Left colon (tissue), 2 donors: ENCODE measurements at regions not wholly inside any gene's neighbourhood (a gene's known extent, or its start where the extent isn't known, plus 50 kb on each side); places are given as distances from the start of the nearest gene placed in this dataset.

ENCODE experiments used
- ATAC-seq: fragments of 200-7000 bp; cut with Tn5 transposase; one replicate; pipeline ENCODE4 v1.9.1; 2020; ENCODE audit warnings: mild to moderate bottlenecking, moderate library complexity
- DNase-seq, 2 donors: peaks; one replicate each; pipeline ENCODE4 v3.0.0-alpha.2; 2020
- intact Hi-C, 2 donors: fragments of 100-400 bp; cut with DNase I in 1 of 2; cut with micrococcal nuclease in 1 of 2; formaldehyde crosslinking; loops; one replicate each; pipeline versions ENCODE4 v1.11.2 to v1.14.0; 2022; cut with DNase I, micrococcal nuclease
- donor health status: DM: no; HTN: no; CAD: no.
- donor health status: DM: yes; HTN: yes; CAD: no.

DNA sequence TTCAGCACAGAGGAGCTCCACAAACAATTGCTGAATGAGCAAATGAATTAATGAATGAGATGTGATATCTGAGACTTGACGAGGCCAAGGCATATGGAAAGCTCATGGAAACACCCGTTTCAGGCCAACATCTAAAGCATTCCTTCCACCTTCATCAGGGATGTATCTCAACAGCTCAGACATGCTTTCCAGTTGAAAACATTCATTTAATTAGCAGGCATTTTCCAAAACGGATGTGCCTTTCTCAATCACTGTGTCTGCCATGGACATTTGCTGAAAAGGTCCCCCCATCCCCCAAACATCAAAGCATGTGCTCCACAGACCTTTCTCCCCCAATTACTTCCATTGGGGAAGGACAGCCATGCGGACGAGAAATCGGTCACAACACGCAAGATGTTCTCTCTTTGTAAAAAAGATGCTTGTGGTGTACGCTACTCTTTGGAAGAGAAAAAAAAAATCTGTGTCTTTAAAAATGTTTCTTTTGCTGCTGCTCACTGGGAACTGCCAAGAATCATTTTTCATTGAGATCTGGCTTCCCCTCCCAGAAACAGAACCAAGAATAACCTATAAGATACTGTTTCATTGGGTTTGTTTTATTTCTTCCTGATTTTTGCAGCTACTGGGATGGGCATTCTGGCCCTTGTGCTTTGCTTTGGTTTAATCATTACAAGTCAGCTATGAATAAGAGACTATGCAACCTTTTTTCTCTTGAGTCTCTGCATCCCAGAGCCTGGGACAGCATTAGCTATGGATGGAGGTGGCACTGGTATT, 528.2 kb downstream of the MED13L start:
- DNase-seq (no peak), ATAC-seq (peak; percentile 71)
- intact Hi-C loops: no loop called here

DNA sequence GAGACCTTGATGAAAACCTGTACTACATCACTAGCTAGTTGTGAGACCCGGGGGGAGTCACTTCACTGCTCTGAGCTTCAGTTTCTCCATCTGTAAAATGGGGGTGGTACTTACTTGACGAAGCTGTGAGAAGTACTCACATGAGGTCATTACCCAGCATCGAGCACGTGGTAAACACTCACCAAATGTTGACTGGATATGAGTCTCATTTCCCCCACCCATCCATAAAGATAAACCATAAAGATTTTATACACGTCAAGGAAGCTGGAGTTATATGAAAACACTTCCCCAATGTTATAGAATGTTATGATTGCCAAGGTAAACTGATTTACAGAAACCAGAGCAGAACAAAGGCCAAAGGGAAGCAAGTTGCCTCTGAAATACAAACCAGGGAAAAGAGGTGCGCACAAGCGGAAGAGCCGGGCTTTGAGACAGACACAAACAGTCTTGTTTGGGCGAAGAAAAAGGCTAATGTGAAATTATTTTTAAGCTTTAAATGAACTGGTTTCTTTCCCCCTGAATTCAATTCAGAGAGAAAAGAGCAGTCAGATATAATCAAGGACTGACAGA, 536.8 kb downstream of the MED13L start:
- DNase-seq (peak; percentile 43 to 71), ATAC-seq (peak; percentile 97)
- intact Hi-C loops: no loop called here

DNA sequence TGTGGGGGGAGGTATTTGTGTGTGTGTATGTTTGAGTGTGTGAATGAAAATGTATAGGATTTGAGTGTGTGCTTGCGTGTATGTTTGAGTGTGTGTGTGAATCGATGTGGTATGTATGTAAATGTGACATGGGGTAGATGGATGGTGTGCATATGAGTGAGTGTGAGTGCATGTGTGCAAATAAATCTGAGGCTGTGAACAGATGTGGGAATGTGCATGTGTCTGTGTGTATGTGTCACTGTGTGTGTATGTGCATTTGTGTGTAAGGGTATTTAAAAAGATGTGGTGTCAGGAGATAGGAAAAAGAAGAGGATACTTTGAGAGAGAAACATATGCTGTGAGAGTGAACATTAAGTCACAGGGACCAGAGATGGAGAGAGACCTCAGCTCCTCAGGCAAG, 539.6 kb downstream of the MED13L start:
- intact Hi-C loops: no loop called here
- ATAC-seq: no peak
- no peak for DNase-seq

DNA sequence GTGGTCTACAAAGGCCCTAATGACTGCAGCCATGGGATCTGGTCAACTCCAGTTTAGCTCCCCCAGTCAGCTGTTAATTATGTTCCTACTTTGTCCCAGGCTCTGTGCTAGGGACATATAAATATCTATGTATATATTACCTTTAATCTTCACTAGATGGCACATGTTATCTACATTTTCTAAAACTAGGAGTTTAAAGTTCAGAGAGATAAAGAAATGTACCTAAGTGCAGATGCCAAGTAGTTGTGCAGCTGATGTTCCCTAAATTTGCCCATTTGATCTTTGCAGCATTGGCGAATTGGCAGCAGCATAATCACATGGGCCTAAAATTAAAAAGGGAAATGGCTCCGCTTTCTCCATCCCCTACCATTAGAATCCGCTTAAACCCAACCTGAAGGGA, 541.1 kb downstream of the MED13L start:
- intact Hi-C loops: no loop called here
- peak; percentile 37 for ATAC-seq
- DNase-seq: no peak

DNA sequence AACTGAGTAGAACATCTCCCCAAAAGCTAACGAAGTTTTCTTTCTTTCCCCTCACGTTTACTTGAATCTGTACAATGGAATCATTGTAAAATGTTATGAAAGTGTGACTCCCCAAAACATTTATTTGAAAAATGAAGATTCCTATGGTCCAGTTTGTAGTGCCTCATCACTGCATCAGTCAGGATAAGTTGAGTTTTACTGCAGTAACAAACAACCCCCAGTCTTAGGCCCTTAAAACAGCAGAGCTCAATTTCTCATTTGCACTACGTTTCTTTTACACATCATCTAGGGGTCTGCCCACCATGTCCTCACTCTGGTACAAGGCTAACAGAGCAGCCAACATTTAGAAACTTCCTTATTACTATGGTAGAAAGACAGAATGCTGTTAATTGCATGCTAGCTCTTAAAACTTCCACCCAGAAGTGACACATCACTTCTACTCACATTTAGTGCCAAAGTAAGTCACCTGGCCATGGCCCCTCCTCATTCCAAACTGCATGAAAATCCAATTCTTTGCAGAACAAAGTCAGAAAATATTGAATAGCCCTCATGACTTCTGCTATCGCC, 546.4 kb downstream of the MED13L start:
- DNase-seq: no peak
- intact Hi-C loops: no loop called here
- peak; percentile 55 for ATAC-seq

DNA sequence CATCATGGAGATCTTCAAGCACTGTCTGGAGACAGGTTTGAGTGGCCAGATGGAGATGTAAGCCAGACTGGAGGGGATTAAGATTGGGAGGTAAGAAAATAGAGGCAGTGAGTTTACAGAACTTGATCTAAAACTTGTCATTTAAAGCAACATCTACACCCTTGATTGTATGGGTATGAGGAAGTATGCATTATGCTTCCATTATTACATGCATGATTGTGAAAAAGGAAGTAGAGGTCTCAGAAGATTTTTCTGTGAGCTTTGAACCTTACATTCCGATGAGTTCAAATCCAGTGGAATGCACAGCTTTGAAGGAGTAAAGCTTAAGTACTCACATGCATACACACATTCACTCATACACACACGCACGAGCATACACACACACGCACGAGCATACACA, 550.8 kb downstream of the MED13L start:
- no peak for DNase-seq
- intact Hi-C loops: no loop called here
- peak; percentile 53 for ATAC-seq

DNA sequence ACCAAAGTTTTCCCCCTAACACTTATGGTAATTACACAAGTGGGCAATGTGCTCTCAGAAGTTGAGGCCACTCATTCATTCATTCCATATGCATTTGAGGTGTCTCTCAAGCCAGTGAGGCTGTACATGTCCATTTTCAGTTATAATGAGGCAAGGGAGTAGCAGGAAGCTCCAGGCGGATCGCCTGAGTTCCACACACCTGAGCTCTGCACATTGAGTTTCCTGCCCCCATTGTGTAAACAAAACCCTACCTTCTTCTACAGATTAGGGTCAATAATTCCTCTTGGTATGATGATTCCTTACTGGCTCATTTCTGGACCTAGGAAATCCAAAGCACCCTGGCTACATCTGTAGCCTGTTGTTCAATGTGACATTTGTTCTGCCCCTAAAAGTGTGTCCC, 555.3 kb downstream of the MED13L start:
- DNase-seq: peak; percentile 44 to 53
- peak; percentile 99 for ATAC-seq
- intact Hi-C loops: no loop called here

DNA sequence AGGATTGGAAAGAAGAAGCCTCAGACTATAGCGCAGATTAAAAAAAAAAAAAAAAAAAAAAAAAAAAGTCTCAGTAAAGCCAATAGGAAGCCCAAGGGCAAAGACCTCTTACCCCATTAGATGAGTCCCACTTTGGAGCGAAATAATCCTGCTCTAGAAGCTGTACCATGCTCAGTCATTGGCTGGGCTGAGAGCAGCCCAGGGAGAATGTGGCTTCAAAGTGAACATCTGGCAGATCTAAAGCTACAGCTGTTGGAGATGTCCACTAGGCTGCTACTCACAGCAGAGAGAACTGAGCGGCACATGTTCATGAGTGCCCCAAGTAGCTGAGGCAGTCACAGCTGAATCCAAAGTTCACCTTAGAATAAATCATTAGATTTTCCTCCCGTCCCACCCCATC, 560.9 kb downstream of the MED13L start:
- DNase-seq (no peak), ATAC-seq (no peak)
- intact Hi-C loops: no loop called here

DNA sequence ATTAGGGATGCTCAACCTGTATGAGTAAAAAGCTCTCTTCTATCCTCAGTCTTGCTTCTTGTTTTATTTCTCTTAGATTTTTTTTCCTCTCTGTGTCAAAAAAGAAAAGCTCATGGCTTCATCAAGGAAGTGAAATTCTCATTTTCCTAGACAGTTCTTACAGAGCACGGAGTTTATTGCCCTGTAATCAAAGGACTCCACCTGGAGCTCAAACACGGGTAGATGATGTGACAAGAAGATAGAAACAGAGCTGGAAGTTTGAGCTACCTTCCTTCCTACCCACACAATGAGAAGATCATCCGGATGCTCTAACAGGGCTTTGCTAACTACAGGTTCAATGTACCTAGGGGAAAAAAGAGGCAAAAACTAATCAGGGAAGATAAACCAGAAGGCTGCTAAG, 564.8 kb downstream of the MED13L start:
- intact Hi-C loops: no loop called here
- DNase-seq: peak in 1 of 2 donors; percentile 7
- peak; percentile 91 for ATAC-seq

DNA sequence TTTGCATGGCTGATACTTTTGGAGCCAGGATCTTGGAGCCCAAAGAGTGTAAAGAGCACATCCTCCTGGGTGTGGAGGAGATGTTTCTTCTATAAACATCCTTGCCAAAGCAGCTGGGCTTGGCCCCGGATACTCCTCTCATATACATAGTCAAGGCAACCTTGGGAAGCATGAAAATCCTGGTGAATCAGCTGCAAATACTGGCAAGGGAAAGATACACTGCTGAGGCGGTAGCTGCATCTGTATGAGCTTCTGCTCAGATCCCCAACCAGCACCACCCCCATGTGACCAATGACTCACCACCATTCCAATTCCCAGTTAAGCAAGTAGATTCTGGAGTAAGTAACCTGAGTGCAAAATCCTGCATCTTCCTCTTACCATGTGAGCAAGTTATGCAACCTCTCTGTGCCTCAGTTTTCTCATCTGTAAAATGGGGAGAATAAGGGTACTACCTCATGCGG, 567.4 kb downstream of the MED13L start:
- DNase-seq (peak; percentile 29 to 37), ATAC-seq (peak; percentile 67)
- intact Hi-C loops: no loop called here

DNA sequence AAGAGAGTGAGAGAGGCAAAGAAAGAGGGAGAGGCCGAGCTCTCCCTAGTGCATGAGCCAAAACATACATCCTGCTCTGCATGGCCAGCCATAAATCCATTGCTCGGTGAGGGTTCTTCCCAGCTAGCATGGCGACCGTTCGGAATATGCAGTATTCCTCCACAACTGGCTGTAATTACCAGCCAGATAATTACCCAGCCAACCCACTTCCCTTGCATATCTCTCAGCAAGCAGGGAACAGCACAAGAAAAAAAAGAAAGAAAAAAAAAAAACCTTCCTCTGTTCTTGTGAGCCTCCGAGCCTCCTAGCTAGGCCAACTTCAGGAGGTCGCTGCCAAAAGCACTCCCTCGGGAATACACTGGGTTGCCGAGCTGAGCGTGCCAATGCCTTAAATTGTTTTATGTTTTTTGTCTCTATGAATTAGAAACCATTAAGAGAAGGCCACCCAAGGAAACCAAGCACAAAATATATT, 567.9 kb downstream of the MED13L start:
- intact Hi-C loops: no loop called here
- ATAC-seq (peak; percentile 70), DNase-seq (peak in 1 of 2 donors; percentile 16)

DNA sequence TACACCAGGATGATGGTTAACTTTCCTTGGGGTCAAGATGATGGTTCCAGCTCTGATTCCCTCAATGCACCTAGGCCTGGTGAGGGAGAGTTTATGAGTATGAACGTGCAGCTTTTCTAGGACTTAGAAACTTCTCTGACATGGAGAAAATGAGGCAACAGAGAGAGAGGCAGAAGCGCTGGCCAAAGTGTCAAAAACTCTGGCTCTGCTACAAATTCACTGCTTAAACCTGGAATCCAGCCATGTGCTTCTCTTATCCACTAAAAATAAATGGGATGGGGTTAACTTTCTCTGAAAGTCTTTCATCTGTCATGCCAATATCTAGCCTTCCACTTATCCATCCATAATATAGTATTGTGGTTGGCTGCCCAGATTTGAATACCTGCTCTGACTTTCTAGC, 568.7 kb downstream of the MED13L start:
- ATAC-seq (no peak), DNase-seq (no peak)
- intact Hi-C loops: no loop called here

DNA sequence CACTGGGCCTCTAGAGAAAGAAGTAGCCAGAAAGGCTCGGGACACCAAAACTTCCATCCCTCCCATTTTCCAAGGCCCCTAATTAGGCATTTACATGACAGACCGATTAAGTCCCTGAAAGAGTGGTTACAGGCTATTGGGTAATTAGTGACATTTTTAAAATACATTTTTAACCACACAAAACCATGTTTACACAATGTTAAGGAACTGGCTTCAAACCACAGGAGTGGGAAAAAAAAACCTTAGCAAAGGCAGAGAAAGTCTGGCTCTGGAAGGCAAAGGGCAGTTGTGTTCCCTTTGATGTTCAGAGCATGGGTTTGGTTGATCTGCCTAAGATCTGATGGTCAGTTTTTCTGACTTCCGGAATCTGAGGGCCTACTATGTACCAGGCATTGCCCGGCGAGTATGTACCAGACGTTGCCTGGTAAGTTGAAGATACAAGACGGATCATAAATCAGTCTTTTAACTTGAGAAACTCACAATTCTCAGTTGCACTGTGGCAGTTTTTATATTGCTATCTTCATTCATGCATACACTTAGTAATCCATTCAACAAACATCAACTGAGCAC, 576.5 kb downstream of the MED13L start:
- intact Hi-C loops: no loop called here
- DNase-seq: no peak
- no peak for ATAC-seq

DNA sequence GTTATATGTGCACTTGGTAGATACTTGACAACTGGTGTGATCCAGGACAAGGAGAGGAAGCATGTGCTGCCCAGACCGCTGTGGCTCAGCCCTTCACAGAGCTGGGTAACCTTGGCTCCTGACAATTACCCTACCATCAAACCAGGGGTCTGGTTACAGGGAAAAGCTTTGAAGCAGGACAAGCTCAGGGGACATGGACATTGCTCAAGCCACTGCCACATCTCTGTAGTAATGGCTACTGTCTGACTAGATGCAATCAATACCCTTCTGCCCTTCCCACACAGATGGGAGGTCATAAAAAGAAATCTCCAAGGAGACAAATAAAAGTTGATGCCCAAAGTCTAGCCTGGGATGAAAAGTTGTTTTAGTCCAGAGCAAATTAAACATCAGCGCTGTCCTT, 577.4 kb downstream of the MED13L start:
- intact Hi-C loops: no loop called here
- DNase-seq: no peak
- no peak for ATAC-seq

DNA sequence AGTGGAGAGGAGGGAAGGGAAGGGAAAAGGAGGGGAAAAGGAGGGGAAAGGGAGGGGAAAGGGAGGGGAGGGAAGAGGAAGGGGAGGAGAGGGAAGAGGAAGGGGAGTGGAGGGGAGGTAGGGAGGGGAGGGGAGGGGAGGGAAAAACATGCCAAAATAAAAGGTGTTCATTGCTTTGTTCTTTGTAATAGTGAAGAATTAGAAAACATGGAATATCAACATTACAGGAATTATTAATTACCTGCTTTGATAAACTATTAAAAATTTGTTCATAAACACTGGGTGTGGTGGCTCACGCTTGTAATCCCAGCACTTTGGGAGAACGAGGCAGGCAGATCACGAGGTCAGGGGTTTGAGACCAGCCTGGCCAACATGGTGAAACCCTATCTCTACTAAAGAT, 579.2 kb downstream of the MED13L start:
- DNase-seq (no peak), ATAC-seq (no peak)
- intact Hi-C loops: no loop called here

DNA sequence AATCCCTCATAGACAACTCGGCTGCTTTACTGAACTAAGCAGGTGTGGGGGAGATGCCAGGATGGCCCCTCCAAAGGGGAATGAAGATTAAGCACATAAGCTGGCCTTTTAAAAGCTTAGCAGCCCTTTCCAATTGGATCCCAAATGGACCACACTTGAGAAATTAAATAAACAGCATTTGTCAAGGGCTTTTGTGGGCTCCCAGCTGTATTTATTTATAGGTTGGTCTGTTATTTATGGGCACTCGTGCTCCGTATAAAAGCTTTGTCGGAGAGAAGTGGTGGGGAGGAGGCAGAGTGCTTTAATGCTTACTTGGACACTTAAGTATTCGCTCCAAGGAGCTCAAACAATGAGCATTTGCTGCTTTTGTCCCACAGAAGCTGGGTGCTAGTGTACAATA, 580.2 kb downstream of the MED13L start:
- ATAC-seq (no peak), DNase-seq (no peak)
- intact Hi-C loops: no loop called here

DNA sequence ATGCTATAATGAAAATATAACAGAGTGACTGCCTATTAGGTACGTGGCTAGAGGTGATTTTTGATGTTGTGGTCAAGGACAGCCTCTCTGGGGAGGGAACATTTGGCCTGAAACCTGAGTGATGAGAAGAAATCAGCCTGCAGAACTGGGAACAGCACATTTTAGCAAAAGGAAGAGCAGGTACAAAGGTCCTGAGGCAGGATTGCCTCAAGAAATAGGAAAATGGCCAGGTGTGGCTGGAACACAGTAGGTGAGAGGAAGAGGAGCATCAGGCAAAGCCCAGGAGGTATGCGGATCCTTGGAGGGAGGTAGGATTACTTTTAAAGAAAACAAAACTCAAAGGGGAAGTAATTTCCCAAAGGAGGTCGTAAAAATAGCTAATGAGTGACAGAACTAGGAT, 582.9 kb downstream of the MED13L start:
- intact Hi-C loops: no loop called here
- ATAC-seq (no peak), DNase-seq (no peak)

DNA sequence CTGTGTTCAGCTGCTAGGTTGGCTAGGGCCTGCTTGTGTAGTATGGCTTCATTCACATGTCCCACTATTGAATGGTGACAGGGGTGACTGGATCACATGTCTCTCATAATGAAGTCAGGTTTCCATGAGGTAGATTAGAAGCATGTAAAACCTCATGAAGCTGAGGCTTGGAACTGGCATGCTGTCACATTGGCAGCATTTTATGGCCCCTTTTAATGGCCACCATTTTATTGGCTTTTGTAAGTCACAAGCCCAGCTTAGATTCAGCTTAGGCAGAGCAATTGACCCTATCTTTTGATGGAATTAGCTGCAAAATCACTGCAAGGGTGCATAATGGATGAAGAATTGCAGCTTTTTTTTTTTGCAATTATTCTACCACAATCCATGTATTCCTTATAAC, 583.5 kb downstream of the MED13L start:
- peak; percentile 86 for ATAC-seq
- no peak for DNase-seq
- intact Hi-C loops: no loop called here

DNA sequence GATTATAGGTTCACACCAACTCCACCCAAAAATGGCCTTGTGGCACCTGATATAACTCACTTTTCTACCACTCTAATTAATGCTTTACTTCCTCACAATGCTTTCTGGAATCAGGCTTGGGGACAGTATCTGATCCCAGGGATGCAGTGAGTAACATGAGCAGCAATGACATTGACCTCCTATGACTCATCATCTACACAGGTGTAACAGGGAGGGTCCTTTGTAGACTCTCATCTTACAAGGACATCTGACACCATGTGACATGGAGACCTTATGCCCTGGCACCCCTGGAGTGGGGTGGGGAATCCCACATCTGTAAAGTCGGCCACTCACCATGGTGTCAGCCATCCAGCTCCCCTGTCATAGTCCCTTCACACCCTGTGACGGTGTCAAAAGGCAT, 586.4 kb downstream of the MED13L start:
- intact Hi-C loops: no loop called here
- DNase-seq: no peak
- ATAC-seq: peak; percentile 37

DNA sequence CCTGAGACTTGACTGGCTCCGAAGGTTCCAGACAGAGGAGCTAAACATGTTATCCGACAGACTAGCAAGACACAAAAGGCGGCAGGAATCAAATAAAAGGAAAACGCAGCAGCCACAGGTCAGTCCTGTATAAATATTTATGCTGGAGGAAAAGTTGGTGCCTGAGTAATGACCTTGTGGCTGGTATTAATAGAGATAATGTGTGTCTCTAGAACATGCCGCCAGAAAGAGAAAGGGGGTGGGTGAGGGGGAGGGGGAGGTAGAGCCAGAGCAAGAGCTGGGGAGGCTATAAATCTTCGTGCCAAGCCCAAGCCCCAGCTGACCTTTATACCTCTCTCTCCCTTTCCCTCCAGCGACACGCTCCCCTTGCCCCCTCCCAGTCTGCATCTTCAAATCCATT, 590.4 kb downstream of the MED13L start:
- DNase-seq: no peak
- ATAC-seq: no peak

More for the DNA sequence above, 590.4 kb downstream of the MED13L start:
- intact Hi-C loops: no loop called here
